Epithelial cell of prostate (primary cell): ENCODE measurements at regions not wholly inside any gene's neighbourhood (a gene's known extent, or its start where the extent isn't known, plus 50 kb on each side); places are given as distances from the start of the nearest gene placed in this dataset.

Experiments
- DNase-seq: peaks from one replicate; pipeline ENCODE4 v3.0.0-alpha.2; 2011; ENCODE audit warnings: low read depth, low spot score
- H3K27ac ChIP-seq: fragments of 450-650 bp; 2 replicates; pipeline ENCODE4 v1.5.1; 2017; ENCODE audit warnings: mild to moderate bottlenecking

- no peak for DNase-seq
- H3K27ac ChIP-seq = no peak overlapping the region
Measured at GRCh38 chr21:21715266-21715969, 717.2 kb downstream of the NCAM2 start.

- DNase-seq = no peak
- no peak overlapping the region for H3K27ac ChIP-seq
Measured at GRCh38 chr21:21722731-21723130, 724.5 kb downstream of the NCAM2 start.

- no peak overlapping the region for H3K27ac ChIP-seq
- no peak for DNase-seq
Measured at GRCh38 chr21:21730512-21730911, 732.3 kb downstream of the NCAM2 start.

- DNase-seq = no peak
- H3K27ac ChIP-seq = no peak overlapping the region
Measured at GRCh38 chr21:21731626-21732025, 733.4 kb downstream of the NCAM2 start.

- no peak overlapping the region for H3K27ac ChIP-seq
- no peak for DNase-seq
Measured at GRCh38 chr21:21734088-21734487, 735.9 kb downstream of the NCAM2 start.

GRCh38 chr21:21737186-21737585, 739.0 kb downstream of the NCAM2 start:
- H3K27ac ChIP-seq = no peak overlapping the region
- no peak for DNase-seq

GRCh38 chr21:21740207-21740606, 742.0 kb downstream of the NCAM2 start:
- no peak for DNase-seq
- no peak overlapping the region for H3K27ac ChIP-seq

GRCh38 chr21:21750124-21750825, 752.1 kb downstream of the NCAM2 start:
- no peak overlapping the region for H3K27ac ChIP-seq
- DNase-seq = no peak

- DNase-seq = no peak
- H3K27ac ChIP-seq = no peak overlapping the region
Measured at GRCh38 chr21:21751286-21751685, 753.1 kb downstream of the NCAM2 start.

- no peak for DNase-seq
Measured at GRCh38 chr21:21762855-21763254, 764.6 kb downstream of the NCAM2 start.

GRCh38 chr21:21764281-21764680, 766.1 kb downstream of the NCAM2 start:
- no peak overlapping the region for H3K27ac ChIP-seq
- no peak for DNase-seq

More at GRCh38 chr21:21762855-21763254, 764.6 kb downstream of the NCAM2 start:
- no peak overlapping the region for H3K27ac ChIP-seq

- H3K27ac ChIP-seq = no peak overlapping the region
- DNase-seq = no peak
Measured at GRCh38 chr21:21767276-21767675, 769.1 kb downstream of the NCAM2 start.

- H3K27ac ChIP-seq = no peak overlapping the region
- no peak for DNase-seq
Measured at GRCh38 chr21:21788591-21788990, 790.4 kb downstream of the NCAM2 start.

- DNase-seq = no peak
- H3K27ac ChIP-seq = no peak overlapping the region
Measured at GRCh38 chr21:21801921-21802320, 803.7 kb downstream of the NCAM2 start.

GRCh38 chr21:21806711-21807597, 808.7 kb downstream of the NCAM2 start:
- no peak for DNase-seq

GRCh38 chr21:21807598-21807903, 809.3 kb downstream of the NCAM2 start:
- no peak overlapping the region for H3K27ac ChIP-seq
- DNase-seq = no peak

More at GRCh38 chr21:21806711-21807597, 808.7 kb downstream of the NCAM2 start:
- no peak overlapping the region for H3K27ac ChIP-seq

GRCh38 chr21:21813289-21813688, 815.1 kb downstream of the NCAM2 start:
- no peak overlapping the region for H3K27ac ChIP-seq
- no peak for DNase-seq

- DNase-seq = no peak
- H3K27ac ChIP-seq = no peak overlapping the region
Measured at GRCh38 chr21:21813934-21814333, 815.7 kb downstream of the NCAM2 start.

- DNase-seq = no peak
- no peak overlapping the region for H3K27ac ChIP-seq
Measured at GRCh38 chr21:21816778-21817177, 818.6 kb downstream of the NCAM2 start.

GRCh38 chr21:21818898-21819297, 820.7 kb downstream of the NCAM2 start:
- H3K27ac ChIP-seq = no peak overlapping the region
- DNase-seq = no peak

GRCh38 chr21:21828130-21828529, 829.9 kb downstream of the NCAM2 start:
- DNase-seq = no peak
- H3K27ac ChIP-seq = no peak overlapping the region
